ENCODE measurements at regions not wholly inside any gene's neighbourhood (a gene's known extent, or its start where the extent isn't known, plus 50 kb on each side); places are given as distances from the start of the nearest gene placed in this dataset.

DNA sequence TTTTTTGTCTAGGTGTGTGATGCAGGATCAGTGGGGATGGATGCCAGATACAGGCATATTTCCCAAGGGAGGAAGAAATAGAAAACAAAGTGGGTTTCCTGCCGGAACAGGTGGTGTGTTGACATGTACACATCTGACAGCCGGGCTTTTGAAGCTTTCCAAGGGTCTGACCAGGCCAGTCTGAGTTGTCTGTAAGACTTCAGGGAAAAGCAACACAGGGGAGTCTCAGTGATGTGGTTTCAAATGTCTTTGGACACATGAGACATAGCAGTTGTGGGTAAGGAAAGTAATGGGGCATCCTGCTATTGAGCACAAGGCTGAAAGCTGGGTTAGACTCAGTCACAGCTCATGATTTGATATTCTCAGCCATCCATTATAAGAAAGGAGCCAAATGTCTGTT lies 274.9 kb downstream of the PIK3R1 start:
- no peak for DNase-seq

GRCh38 chr5:68494771-68495170 lies 279.2 kb downstream of the PIK3R1 start:
- DNase-seq, result no peak

- no peak for DNase-seq
Measured at GRCh38 chr5:68499987-68500386, 284.4 kb downstream of the PIK3R1 start.

DNA sequence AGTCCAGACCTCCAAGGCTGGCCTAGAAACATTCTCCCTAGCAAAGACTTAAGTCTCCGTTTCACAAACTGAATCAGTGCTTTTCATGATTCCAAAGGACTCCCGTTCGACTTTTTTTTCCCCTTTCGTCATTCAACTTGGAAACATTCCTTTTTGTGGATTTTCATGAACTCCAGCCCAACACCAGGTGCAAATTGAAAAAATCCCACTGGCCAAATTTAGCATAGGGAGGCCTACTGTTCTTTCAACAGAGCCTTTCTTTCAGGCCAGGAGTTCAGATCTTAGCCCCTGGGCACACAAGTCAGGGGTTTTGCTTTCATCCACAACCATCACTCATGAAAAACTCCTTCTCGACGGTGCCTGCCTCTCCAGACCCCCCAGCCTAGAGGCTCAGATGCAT lies 285.3 kb downstream of the PIK3R1 start:
- DNase-seq, result no peak

DNA sequence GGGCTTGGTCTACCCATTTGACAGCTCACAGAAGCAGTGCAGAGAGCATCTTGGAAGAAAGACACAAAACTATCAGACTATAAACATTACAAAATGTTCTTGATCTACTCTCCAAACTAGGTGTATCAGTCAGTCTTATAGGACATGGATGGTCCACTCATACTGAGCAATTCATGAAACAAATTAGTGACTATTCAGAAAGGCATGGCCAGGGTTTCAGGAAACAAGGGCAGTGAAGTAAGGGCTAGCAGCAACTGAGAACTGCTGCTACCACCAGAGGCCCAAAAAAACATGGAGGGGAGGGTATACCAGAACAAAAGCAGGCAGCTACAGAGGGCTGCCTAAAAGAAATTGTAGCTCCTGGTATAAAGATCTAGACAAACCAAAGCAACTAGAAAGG lies 287.0 kb downstream of the PIK3R1 start:
- DNase-seq, result no peak

GRCh38 chr5:68504306-68504705 lies 288.8 kb downstream of the PIK3R1 start:
- no peak for DNase-seq

- DNase-seq, result no peak
Measured at GRCh38 chr5:68505917-68506860, 290.6 kb downstream of the PIK3R1 start.

DNA sequence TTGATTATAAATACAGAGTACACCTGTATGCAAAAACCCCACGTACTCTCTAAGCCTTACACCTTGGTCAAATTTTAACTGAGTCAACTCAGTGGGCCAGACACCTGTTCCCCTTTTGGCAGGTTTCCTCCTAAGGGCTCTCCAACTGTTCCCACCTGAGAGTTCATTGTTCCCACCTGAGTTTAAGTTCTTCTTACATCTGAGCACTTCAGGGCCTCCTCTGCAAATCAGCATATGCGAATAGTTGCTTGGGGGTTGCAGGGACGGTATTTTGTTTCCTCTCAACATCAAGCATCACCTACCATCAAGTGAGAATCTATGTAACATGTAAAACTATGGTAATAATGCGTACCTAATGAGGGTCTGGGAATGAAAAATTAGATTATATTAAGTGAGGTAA lies 300.0 kb downstream of the PIK3R1 start:
- DNase-seq, result no peak

- no peak for DNase-seq
Measured at GRCh38 chr5:68518286-68518685, 302.7 kb downstream of the PIK3R1 start.

DNA sequence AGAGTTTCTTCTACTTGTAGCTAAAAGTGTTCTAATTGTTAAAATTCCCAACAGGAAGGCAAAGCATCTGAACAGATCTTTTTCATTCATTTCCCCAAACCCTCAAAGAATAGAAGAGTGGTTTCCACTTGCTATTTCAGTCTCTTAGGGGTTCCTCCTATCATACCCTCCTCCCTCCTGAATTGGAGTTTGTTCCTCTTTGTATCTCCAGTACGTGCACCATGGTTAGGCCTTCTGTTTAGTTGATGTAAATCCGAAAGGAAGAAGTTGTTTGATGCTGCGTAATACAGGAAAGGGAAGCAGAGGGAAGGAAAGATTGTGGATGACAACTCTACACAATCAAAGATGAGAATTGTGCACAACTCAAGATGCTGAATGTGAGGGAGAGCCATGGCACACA lies 303.6 kb downstream of the PIK3R1 start:
- DNase-seq, result no peak

GRCh38 chr5:68521776-68522175 lies 306.2 kb downstream of the PIK3R1 start:
- no peak for DNase-seq

DNA sequence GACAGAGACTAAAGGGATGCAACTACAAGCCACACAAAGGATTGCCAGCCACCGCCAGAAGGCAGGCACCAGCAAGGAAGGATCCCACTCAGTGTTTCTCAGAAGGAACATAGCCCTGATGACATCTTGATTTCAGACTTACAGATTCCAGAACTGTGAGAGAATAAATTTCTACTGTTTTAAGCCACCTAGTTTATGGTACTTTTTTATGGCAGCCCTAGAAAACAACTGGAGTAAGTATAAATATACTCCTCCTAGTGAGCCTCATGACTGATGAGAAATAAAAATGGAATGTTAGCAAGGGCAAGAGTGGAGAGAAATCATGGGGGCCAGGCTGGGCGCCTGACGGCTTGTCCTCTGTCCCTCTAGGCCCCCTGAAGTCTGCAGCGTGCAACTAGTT lies 307.3 kb downstream of the PIK3R1 start:
- DNase-seq, result no peak

- DNase-seq, result no peak
Measured at GRCh38 chr5:68528821-68529273, 313.3 kb downstream of the PIK3R1 start.

- DNase-seq, result no peak
Measured at GRCh38 chr5:68529581-68529980, 314.0 kb downstream of the PIK3R1 start.

- DNase-seq, result no peak
Measured at GRCh38 chr5:68531970-68532369, 316.4 kb downstream of the PIK3R1 start.

DNA sequence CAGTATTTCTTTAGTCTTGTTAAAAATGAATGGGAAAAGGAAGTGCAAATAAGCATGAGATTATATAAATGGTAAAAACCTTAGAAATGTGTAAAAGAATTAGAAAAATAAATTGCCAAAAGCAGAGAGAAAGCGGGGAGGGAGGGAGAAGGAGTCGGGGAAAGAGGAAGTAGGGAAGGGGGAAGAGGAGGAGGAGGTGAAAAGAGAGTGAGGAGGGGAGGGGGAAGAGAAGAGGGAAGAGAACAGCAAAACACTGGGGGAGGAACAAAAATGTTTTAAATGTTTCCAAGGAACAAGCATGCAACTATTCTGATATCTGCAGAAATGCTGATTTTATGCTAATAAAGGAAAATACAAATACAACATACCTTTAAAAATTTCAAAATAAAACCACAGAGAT lies 317.5 kb downstream of the PIK3R1 start:
- DNase-seq, result peak in 1 of 2 experiments; percentile 64

GRCh38 chr5:68533571-68534084 lies 318.1 kb downstream of the PIK3R1 start:
- DNase-seq, result peak; percentile 71 to 76

- DNase-seq, result peak; percentile 82 to 95
Measured at GRCh38 chr5:68534131-68534940, 318.8 kb downstream of the PIK3R1 start.

DNA sequence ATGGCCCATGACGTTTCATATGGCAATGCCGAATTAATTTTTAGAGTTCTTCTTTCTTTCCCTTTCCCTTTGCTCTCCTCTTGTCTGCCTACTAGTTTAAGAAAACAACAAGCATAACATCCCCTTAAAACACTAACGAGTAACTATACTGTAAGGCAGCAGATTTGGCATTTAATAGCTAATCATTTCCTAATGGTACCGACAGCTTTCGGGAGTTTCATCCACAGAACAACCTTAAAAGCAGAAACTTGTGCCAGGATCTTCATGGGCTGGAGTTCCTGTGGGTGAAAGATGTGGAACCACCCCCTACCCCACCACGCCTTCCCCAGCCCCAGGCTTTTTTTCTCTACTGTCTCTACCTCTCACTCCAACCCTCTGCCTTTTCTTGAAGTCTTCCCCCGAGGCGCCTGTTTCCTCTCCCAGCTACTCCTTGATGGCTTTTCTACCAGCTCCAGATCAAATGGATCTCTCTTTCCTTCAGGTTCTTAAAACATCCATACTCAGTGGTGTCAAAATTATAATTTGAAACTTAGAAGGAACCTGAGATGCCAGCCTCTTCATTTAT lies 319.5 kb downstream of the PIK3R1 start:
- no peak for DNase-seq

- DNase-seq, result no peak
Measured at GRCh38 chr5:68538814-68539420, 323.4 kb downstream of the PIK3R1 start.

GRCh38 chr5:68540798-68541590 lies 325.4 kb downstream of the PIK3R1 start:
- DNase-seq, result no peak

DNA sequence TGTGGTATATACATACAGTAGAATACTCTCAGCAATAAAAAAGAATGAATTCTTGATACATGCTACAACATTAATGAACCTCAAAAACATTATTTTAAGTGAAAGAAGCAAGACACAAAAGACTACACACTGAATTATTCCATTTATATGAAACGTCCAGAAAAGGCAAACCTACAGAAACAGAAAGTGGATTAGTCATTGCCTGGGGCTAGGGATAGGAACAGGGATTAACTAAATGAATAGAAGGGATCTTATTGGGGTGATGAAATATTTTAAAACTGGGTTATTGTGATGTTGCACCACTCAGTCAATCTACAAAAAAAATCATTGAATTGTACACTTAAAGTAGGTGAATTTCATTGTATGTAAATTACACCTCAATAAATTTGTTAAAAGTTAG lies 326.7 kb downstream of the PIK3R1 start:
- DNase-seq, result no peak
